Progenitor cell of endocrine pancreas (in vitro differentiated cells): ENCODE measurements at regions not wholly inside any gene's neighbourhood (a gene's known extent, or its start where the extent isn't known, plus 50 kb on each side); places are given as distances from the start of the nearest gene placed in this dataset.

Experiments used
- DNase-seq: peaks from one replicate; pipeline ENCODE4 v3.0.0; 2021; ENCODE audit warnings: low spot score; ENCODE audit not compliant: unreplicated experiment
- H3K27ac Mint-ChIP-seq: 2 replicates; pipeline ENCODE4 v1.8.0; 2021; ENCODE audit warnings: mild to moderate bottlenecking, moderate library complexity, mixed read lengths
- H3K27me3 Mint-ChIP-seq: 2 replicates; pipeline ENCODE4 v1.8.0; 2021; ENCODE audit warnings: mixed read lengths
- H3K36me3 Mint-ChIP-seq: 2 replicates; pipeline ENCODE4 v1.8.0; 2022; ENCODE audit warnings: mixed read lengths; ENCODE audit not compliant: insufficient read depth
- H3K4me1 Mint-ChIP-seq: 2 replicates; pipeline ENCODE4 v1.8.0; 2021; ENCODE audit warnings: low read depth, mixed read lengths
- H3K4me3 Mint-ChIP-seq: 2 replicates; pipeline ENCODE4 v1.8.0; 2021; ENCODE audit warnings: low read depth, mild to moderate bottlenecking, moderate library complexity, mixed read lengths
- H3K9me3 Mint-ChIP-seq: 2 replicates; pipeline ENCODE4 v1.8.0; 2021; ENCODE audit warnings: low read depth, mixed read lengths
- TF ChIP-seq, protein P1 (sequence below): fragments of 200-600 bp; sonication (generic); IDR thresholded peaks from one replicate; pipeline ENCODE4 v1.5.0; 2021; ENCODE audit warnings: antibody characterized with exemption, mild to moderate bottlenecking; ENCODE audit not compliant: unreplicated experiment

DNA sequence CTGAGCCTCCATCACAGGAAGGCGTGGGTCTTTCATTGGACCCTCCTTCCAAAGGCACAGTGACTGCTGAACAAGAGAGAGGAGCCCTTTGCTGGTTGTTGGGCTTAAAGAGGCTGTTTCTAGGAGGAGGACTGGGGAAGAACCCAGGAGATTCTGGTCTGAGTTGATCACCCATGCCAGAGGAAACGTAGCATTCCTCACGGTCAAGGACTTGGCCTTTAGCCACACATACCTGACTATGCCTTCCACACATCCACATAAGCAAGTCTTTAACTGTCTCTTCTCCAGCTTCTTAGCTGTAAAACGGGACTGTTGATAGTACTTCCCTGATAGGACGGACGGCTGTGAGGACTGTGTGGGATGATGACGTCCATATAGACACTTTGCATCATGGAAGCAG, 149.8 kb upstream of the IRX3 start:
- no peaks in the 10 kb centered on the region for H3K36me3 Mint-ChIP-seq
- H3K27me3 Mint-ChIP-seq = peaks cover 36% of the 10 kb centered on the region
- no peaks in the 10 kb centered on the region for H3K9me3 Mint-ChIP-seq
- no peak for DNase-seq
- peaks cover 15% of the 10 kb centered on the region for H3K4me1 Mint-ChIP-seq
- no peak overlapping the region for H3K4me3 Mint-ChIP-seq
- TF ChIP-seq, protein P1, sequence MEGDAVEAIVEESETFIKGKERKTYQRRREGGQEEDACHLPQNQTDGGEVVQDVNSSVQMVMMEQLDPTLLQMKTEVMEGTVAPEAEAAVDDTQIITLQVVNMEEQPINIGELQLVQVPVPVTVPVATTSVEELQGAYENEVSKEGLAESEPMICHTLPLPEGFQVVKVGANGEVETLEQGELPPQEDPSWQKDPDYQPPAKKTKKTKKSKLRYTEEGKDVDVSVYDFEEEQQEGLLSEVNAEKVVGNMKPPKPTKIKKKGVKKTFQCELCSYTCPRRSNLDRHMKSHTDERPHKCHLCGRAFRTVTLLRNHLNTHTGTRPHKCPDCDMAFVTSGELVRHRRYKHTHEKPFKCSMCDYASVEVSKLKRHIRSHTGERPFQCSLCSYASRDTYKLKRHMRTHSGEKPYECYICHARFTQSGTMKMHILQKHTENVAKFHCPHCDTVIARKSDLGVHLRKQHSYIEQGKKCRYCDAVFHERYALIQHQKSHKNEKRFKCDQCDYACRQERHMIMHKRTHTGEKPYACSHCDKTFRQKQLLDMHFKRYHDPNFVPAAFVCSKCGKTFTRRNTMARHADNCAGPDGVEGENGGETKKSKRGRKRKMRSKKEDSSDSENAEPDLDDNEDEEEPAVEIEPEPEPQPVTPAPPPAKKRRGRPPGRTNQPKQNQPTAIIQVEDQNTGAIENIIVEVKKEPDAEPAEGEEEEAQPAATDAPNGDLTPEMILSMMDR = no peak
- H3K27ac Mint-ChIP-seq = peak overlapping the region; percentile 46

DNA sequence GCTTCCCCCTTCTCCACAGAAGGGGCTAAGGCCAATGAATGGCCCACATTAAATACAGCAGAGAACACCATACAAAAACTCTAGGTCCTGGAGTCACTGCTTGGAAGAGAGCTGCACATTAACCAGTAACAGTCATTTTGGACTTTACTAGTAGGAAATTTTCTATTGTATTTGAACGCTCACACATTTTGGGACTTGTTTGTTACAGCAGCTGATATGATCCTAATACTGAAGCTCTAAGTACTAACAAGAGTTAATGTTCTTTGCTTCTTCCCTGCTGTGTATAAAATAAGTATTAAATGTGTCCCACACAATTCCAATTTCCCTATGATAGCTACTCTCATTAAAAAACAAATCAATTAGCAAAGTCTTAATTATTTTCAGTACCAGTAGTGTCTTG, 148.3 kb upstream of the IRX3 start:
- peaks cover 35% of the 10 kb centered on the region for H3K27me3 Mint-ChIP-seq
- no peaks in the 10 kb centered on the region for H3K9me3 Mint-ChIP-seq
- TF ChIP-seq, protein P1 = no peak

DNA sequence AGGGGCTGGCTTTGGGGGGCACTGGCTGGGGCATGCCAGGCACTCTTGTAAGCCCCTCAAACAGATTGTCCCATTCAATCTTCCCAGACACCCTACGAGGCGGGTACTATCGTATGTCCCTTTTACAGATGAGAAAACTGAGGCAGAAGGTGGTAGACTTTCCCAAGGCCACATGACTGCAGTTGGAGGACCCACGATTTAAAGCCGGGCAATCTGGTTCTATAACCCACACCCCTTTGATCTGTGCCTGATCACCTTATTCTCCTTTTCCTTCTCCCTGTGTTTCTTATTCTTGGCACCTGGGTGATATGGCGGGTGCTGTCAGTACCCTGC, 146.3 kb upstream of the IRX3 start:
- Mint-ChIP-seq H3K9me3 (no peaks in the 10 kb centered on the region), H3K4me1 (peaks cover 28% of the 10 kb centered on the region), H3K4me3 (no peak overlapping the region), H3K36me3 (no peaks in the 10 kb centered on the region), H3K27me3 (peaks cover 26% of the 10 kb centered on the region), H3K27ac (peak overlapping the region; percentile 96)
- TF ChIP-seq, protein P1 = no peak
- DNase-seq = no peak

More for the DNA sequence above, 148.3 kb upstream of the IRX3 start:
- H3K27ac Mint-ChIP-seq = peak overlapping the region; percentile 63
- H3K4me1 Mint-ChIP-seq = peaks cover 26% of the 10 kb centered on the region
- no peak for DNase-seq
- no peak overlapping the region for H3K4me3 Mint-ChIP-seq
- H3K36me3 Mint-ChIP-seq = no peaks in the 10 kb centered on the region

DNA sequence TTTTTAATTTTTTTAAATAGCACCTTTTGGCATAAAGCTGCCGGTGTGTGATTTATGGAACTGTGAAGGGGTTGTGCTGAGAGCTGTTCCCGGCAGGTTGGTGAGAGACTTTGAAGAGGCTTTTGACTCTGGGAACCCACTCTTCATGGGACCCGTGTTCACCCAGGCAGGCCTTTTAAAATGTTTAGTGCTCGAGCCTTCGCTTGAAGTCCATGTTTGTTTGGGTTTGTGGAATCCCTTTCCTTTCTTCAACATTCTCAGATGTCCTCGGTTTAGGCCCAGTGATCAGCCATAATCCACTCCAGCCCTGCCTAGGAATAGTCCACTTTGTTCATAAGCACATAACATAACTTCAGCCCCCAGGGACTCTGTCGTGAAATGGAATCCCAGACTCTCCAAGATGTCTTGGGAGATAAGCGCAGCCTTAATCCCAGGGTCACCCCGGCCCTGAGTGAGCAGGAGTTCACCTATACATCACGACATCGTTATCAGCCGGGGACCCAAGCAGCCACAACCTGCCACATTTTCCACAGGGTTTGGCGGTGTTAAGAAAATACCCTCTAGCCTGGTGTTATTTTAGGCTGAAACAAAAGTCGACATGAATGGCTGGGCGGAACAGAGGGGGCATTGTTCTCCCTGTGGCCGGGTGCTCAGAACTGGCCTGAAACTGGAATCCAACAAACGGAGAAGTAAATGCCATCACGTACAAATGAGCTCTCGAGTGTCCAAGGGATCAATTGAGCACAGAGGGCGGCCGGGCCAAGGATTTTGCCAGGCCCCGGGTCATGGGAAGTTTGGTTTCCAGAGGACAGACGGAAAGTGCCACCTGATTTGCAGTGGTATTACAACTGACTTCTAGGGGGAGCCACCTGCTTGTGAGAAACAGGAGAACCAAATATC, 145.7 kb upstream of the IRX3 start:
- TF ChIP-seq, protein P1 = peak; percentile 14
- DNase-seq = no peak
- Mint-ChIP-seq H3K27me3 (peaks cover 23% of the 10 kb centered on the region), H3K9me3 (no peaks in the 10 kb centered on the region), H3K4me1 (peaks cover 28% of the 10 kb centered on the region), H3K27ac (peak overlapping the region; percentile 96), H3K4me3 (no peak overlapping the region), H3K36me3 (no peaks in the 10 kb centered on the region)

DNA sequence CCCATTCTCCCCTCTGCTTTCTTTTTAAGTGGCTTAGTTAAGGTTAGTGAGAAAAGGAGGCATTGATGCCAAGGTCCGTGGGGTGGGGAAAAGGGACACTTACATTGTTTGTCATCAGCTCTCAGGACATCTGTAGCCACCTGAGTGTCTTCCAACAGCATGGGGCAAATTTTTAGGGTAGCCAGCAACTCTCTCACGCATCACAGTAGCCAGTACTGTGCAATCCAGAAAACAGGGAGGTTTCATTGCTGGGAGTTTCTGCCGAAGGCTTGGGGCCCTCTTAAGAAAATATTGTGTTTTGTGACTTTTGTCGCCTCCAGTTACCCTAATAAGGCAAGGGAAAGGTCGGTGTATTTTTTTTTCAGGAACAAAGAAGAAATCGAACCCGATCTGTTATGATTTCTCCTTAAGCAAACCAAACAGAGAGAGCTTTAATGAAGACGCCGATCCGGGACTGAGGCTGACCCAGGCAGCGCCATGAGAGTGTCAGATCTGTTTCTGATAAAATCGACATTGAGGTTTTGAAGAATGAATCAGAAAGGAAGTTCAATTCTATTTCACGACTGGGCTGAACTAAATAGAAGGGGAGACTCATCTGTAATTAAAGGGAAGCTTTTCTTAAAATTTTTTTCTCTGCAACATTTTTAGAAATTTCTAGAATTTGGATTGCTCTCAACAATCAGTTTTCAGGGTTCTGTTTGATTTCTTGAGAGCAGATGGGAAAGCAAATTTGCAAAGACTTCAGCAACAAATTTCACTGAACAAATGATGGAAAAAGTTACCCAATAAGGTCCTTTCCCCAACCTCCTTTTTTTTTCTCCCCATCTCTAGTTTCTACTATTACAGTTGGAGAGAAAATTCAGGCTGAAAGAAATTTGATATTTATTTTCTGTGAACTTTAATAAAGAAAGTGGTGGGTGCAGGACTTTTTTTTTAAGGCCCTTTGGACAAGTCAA, 144.7 kb upstream of the IRX3 start:
- H3K27ac Mint-ChIP-seq = peak overlapping the region; percentile 89
- no peaks in the 10 kb centered on the region for H3K36me3 Mint-ChIP-seq
- peak overlapping the region; percentile 5 for H3K4me3 Mint-ChIP-seq
- no peaks in the 10 kb centered on the region for H3K9me3 Mint-ChIP-seq
- TF ChIP-seq, protein P1 = no peak
- peaks cover 28% of the 10 kb centered on the region for H3K4me1 Mint-ChIP-seq
- peaks cover 28% of the 10 kb centered on the region for H3K27me3 Mint-ChIP-seq
- DNase-seq = no peak
